ENCODE measurements at regions not wholly inside any gene's neighbourhood (a gene's known extent, or its start where the extent isn't known, plus 50 kb on each side); places are given as distances from the start of the nearest gene placed in this dataset.

GRCh38 chr2:37816036-37816435, 109.1 kb upstream of the RMDN2 start:
- Mint-ChIP-seq H3K27ac (no peak overlapping the region), H3K4me3 (no peak overlapping the region), H3K36me3 (ENCODE audit: low read depth) (no peaks in the 10 kb centered on the region), H3K9me3 (peaks cover 9% of the 10 kb centered on the region), H3K27me3 (ENCODE audit: low read depth) (no peaks in the 10 kb centered on the region), H3K4me1 (ENCODE audit: low read depth) (no peaks in the 10 kb centered on the region)
- DNase-seq (ENCODE audit: low spot score) = no peak

GRCh38 chr2:37816686-37817085, 108.4 kb upstream of the RMDN2 start:
- H3K4me3 Mint-ChIP-seq = no peak overlapping the region
- no peak for DNase-seq (ENCODE audit: low spot score)
- H3K36me3 Mint-ChIP-seq (ENCODE audit: low read depth) = no peaks in the 10 kb centered on the region
- no peak overlapping the region for H3K27ac Mint-ChIP-seq
- H3K27me3 Mint-ChIP-seq (ENCODE audit: low read depth) = no peaks in the 10 kb centered on the region
- no peaks in the 10 kb centered on the region for H3K4me1 Mint-ChIP-seq (ENCODE audit: low read depth)
- peaks cover 12% of the 10 kb centered on the region for H3K9me3 Mint-ChIP-seq

- no peak for DNase-seq (ENCODE audit: low spot score)
- Mint-ChIP-seq H3K27ac (no peak overlapping the region), H3K4me1 (ENCODE audit: low read depth) (peaks cover 5% of the 10 kb centered on the region), H3K4me3 (no peak overlapping the region), H3K9me3 (peaks cover 12% of the 10 kb centered on the region), H3K27me3 (ENCODE audit: low read depth) (no peaks in the 10 kb centered on the region), H3K36me3 (ENCODE audit: low read depth) (no peaks in the 10 kb centered on the region)
Measured at GRCh38 chr2:37819186-37819585, 105.9 kb upstream of the RMDN2 start.

- no peaks in the 10 kb centered on the region for H3K36me3 Mint-ChIP-seq (ENCODE audit: low read depth)
- no peak for DNase-seq (ENCODE audit: low spot score)
- H3K27me3 Mint-ChIP-seq (ENCODE audit: low read depth) = no peaks in the 10 kb centered on the region
- H3K27ac Mint-ChIP-seq = no peak overlapping the region
- peaks cover 12% of the 10 kb centered on the region for H3K9me3 Mint-ChIP-seq
- no peak overlapping the region for H3K4me3 Mint-ChIP-seq
- H3K4me1 Mint-ChIP-seq (ENCODE audit: low read depth) = peaks cover 5% of the 10 kb centered on the region
Measured at GRCh38 chr2:37820471-37820986, 104.6 kb upstream of the RMDN2 start.

GRCh38 chr2:37825586-37825985, 99.5 kb upstream of the RMDN2 start:
- H3K4me3 Mint-ChIP-seq = no peak overlapping the region
- H3K27ac Mint-ChIP-seq = no peak overlapping the region
- peaks cover 7% of the 10 kb centered on the region for H3K4me1 Mint-ChIP-seq (ENCODE audit: low read depth)
- peaks cover 3% of the 10 kb centered on the region for H3K27me3 Mint-ChIP-seq (ENCODE audit: low read depth)
- H3K36me3 Mint-ChIP-seq (ENCODE audit: low read depth) = no peaks in the 10 kb centered on the region
- peaks cover 11% of the 10 kb centered on the region for H3K9me3 Mint-ChIP-seq
- DNase-seq (ENCODE audit: low spot score) = no peak

- Mint-ChIP-seq H3K27me3 (ENCODE audit: low read depth) (peaks cover 3% of the 10 kb centered on the region), H3K36me3 (ENCODE audit: low read depth) (no peaks in the 10 kb centered on the region), H3K4me3 (no peak overlapping the region), H3K4me1 (ENCODE audit: low read depth) (peaks cover 7% of the 10 kb centered on the region), H3K9me3 (peaks cover under 1% of the 10 kb centered on the region), H3K27ac (no peak overlapping the region)
- no peak for DNase-seq (ENCODE audit: low spot score)
Measured at GRCh38 chr2:37826611-37827010, 98.5 kb upstream of the RMDN2 start.

- no peak for DNase-seq (ENCODE audit: low spot score)
- no peaks in the 10 kb centered on the region for H3K9me3 Mint-ChIP-seq
- peaks cover 3% of the 10 kb centered on the region for H3K27me3 Mint-ChIP-seq (ENCODE audit: low read depth)
- no peak overlapping the region for H3K27ac Mint-ChIP-seq
- no peak overlapping the region for H3K4me3 Mint-ChIP-seq
- H3K4me1 Mint-ChIP-seq (ENCODE audit: low read depth) = peaks cover 8% of the 10 kb centered on the region
- no peaks in the 10 kb centered on the region for H3K36me3 Mint-ChIP-seq (ENCODE audit: low read depth)
Measured at GRCh38 chr2:37827455-37827854, 97.6 kb upstream of the RMDN2 start.

- H3K27ac Mint-ChIP-seq = no peak overlapping the region
- no peaks in the 10 kb centered on the region for H3K36me3 Mint-ChIP-seq (ENCODE audit: low read depth)
- H3K4me3 Mint-ChIP-seq = no peak overlapping the region
- peaks cover 4% of the 10 kb centered on the region for H3K4me1 Mint-ChIP-seq (ENCODE audit: low read depth)
- peaks cover 3% of the 10 kb centered on the region for H3K27me3 Mint-ChIP-seq (ENCODE audit: low read depth)
- DNase-seq (ENCODE audit: low spot score) = no peak
- no peaks in the 10 kb centered on the region for H3K9me3 Mint-ChIP-seq
Measured at GRCh38 chr2:37827911-37828511, 97.1 kb upstream of the RMDN2 start.

GRCh38 chr2:37829202-37829601, 95.9 kb upstream of the RMDN2 start:
- H3K4me3 Mint-ChIP-seq = no peak overlapping the region
- H3K4me1 Mint-ChIP-seq (ENCODE audit: low read depth) = peaks cover 3% of the 10 kb centered on the region
- H3K27ac Mint-ChIP-seq = no peak overlapping the region
- no peaks in the 10 kb centered on the region for H3K36me3 Mint-ChIP-seq (ENCODE audit: low read depth)
- no peak for DNase-seq (ENCODE audit: low spot score)
- no peaks in the 10 kb centered on the region for H3K9me3 Mint-ChIP-seq
- peaks cover 3% of the 10 kb centered on the region for H3K27me3 Mint-ChIP-seq (ENCODE audit: low read depth)

GRCh38 chr2:37829616-37830395, 95.3 kb upstream of the RMDN2 start:
- Mint-ChIP-seq H3K27ac (no peak overlapping the region), H3K9me3 (no peaks in the 10 kb centered on the region), H3K36me3 (ENCODE audit: low read depth) (no peaks in the 10 kb centered on the region), H3K4me1 (ENCODE audit: low read depth) (peaks cover 3% of the 10 kb centered on the region), H3K4me3 (no peak overlapping the region), H3K27me3 (ENCODE audit: low read depth) (peaks cover 3% of the 10 kb centered on the region)
- no peak for DNase-seq (ENCODE audit: low spot score)

GRCh38 chr2:37830636-37831035, 94.5 kb upstream of the RMDN2 start:
- H3K4me1 Mint-ChIP-seq (ENCODE audit: low read depth) = peaks cover 3% of the 10 kb centered on the region
- no peak for DNase-seq (ENCODE audit: low spot score)
- H3K9me3 Mint-ChIP-seq = no peaks in the 10 kb centered on the region
- peaks cover 3% of the 10 kb centered on the region for H3K27me3 Mint-ChIP-seq (ENCODE audit: low read depth)
- no peak overlapping the region for H3K27ac Mint-ChIP-seq
- H3K4me3 Mint-ChIP-seq = no peak overlapping the region
- no peaks in the 10 kb centered on the region for H3K36me3 Mint-ChIP-seq (ENCODE audit: low read depth)

GRCh38 chr2:37831081-37831780, 93.9 kb upstream of the RMDN2 start:
- Mint-ChIP-seq H3K9me3 (no peaks in the 10 kb centered on the region), H3K4me3 (no peak overlapping the region), H3K27ac (no peak overlapping the region), H3K4me1 (ENCODE audit: low read depth) (peaks cover 3% of the 10 kb centered on the region), H3K27me3 (ENCODE audit: low read depth) (peaks cover 3% of the 10 kb centered on the region), H3K36me3 (ENCODE audit: low read depth) (no peaks in the 10 kb centered on the region)
- no peak for DNase-seq (ENCODE audit: low spot score)

- H3K27me3 Mint-ChIP-seq (ENCODE audit: low read depth) = no peaks in the 10 kb centered on the region
- H3K4me1 Mint-ChIP-seq (ENCODE audit: low read depth) = peaks cover 6% of the 10 kb centered on the region
- DNase-seq (ENCODE audit: low spot score) = peak; percentile 59
- H3K27ac Mint-ChIP-seq = no peak overlapping the region
- H3K4me3 Mint-ChIP-seq = no peak overlapping the region
- no peaks in the 10 kb centered on the region for H3K9me3 Mint-ChIP-seq
- no peaks in the 10 kb centered on the region for H3K36me3 Mint-ChIP-seq (ENCODE audit: low read depth)
Measured at GRCh38 chr2:37832590-37833197, 92.4 kb upstream of the RMDN2 start.

GRCh38 chr2:37833423-37833822, 91.7 kb upstream of the RMDN2 start:
- DNase-seq (ENCODE audit: low spot score) = no peak
- no peaks in the 10 kb centered on the region for H3K36me3 Mint-ChIP-seq (ENCODE audit: low read depth)
- no peaks in the 10 kb centered on the region for H3K9me3 Mint-ChIP-seq
- no peak overlapping the region for H3K27ac Mint-ChIP-seq
- H3K27me3 Mint-ChIP-seq (ENCODE audit: low read depth) = no peaks in the 10 kb centered on the region
- no peak overlapping the region for H3K4me3 Mint-ChIP-seq
- peaks cover 6% of the 10 kb centered on the region for H3K4me1 Mint-ChIP-seq (ENCODE audit: low read depth)

Measured in T-helper 2 cell treated with Interferon-gamma antibody and Interleukin-4, amounts not matched to agents 5 μg/mL and 100 μg/mL, for 36 hours (primary cell).